BE2C (cell line): ENCODE measurements at regions not wholly inside any gene's neighbourhood (a gene's known extent, or its start where the extent isn't known, plus 50 kb on each side); places are given as distances from the start of the nearest gene placed in this dataset.
A peak's percentile ranks its signal among the peaks of the same experiment; 100 is the strongest.

Source experiments
- DNase-seq: peaks from one replicate; pipeline ENCODE4 v3.0.0-alpha.2; 2020
- H3K27me3 ChIP-seq: fragments of 250-450 bp; sonication (Bioruptor Pico); 2 replicates; pipeline ENCODE4 v1.5.1; 2020; ENCODE audit warnings: mild to moderate bottlenecking
- H3K36me3 ChIP-seq: fragments of 250-450 bp; sonication (Bioruptor Pico); 2 replicates; pipeline ENCODE4 v1.5.1; 2020; ENCODE audit warnings: mild to moderate bottlenecking
- H3K4me1 ChIP-seq: fragments of 250-450 bp; sonication (Bioruptor Pico); 2 replicates; pipeline ENCODE4 v1.5.1; 2020
- H3K4me3 ChIP-seq: 2 replicates; pipeline ENCODE4 v1.5.1; 2011; ENCODE audit warnings: low read depth, low read length
- H3K9me3 ChIP-seq: fragments of 250-450 bp; sonication (Bioruptor Pico); 2 replicates; pipeline ENCODE4 v1.5.1; 2020
- TF ChIP-seq, protein P1 (sequence below): IDR thresholded peaks from 2 replicates; pipeline ENCODE4 v1.5.1; 2012; ENCODE audit warnings: mild to moderate bottlenecking, low read depth, low read length

GRCh38 chr6:122859676-122860075 is 70.6 kb downstream of the SMPDL3A start:
- no peaks in the 10 kb centered on the region for H3K4me1 ChIP-seq
- no peaks in the 10 kb centered on the region for H3K36me3 ChIP-seq
- H3K27me3 ChIP-seq = no peaks in the 10 kb centered on the region
- TF ChIP-seq, protein P1, sequence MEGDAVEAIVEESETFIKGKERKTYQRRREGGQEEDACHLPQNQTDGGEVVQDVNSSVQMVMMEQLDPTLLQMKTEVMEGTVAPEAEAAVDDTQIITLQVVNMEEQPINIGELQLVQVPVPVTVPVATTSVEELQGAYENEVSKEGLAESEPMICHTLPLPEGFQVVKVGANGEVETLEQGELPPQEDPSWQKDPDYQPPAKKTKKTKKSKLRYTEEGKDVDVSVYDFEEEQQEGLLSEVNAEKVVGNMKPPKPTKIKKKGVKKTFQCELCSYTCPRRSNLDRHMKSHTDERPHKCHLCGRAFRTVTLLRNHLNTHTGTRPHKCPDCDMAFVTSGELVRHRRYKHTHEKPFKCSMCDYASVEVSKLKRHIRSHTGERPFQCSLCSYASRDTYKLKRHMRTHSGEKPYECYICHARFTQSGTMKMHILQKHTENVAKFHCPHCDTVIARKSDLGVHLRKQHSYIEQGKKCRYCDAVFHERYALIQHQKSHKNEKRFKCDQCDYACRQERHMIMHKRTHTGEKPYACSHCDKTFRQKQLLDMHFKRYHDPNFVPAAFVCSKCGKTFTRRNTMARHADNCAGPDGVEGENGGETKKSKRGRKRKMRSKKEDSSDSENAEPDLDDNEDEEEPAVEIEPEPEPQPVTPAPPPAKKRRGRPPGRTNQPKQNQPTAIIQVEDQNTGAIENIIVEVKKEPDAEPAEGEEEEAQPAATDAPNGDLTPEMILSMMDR = no peak
- DNase-seq = no peak
- no peak overlapping the region for H3K4me3 ChIP-seq
- no peaks in the 10 kb centered on the region for H3K9me3 ChIP-seq

DNA sequence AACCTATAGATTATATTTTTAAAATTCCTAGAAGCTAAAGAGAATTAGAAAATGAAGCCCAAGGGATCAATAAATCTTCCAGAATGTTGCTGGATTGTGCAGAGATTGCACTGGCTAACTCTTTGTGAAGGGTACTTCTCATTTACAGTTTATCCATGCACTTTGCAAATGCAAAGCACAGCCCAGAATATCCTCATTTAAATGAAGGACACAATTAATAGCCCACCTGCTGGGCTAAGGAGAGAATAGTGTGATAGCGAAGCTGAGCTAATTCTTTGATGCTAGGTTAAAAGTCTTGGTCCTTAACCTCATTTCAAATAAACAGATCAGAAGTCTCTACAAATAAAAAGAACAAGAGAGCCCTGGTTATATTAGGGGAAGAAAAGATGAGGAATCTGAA is 72.5 kb downstream of the SMPDL3A start:
- DNase-seq = no peak
- Histone ChIP-seq H3K9me3 (no peaks in the 10 kb centered on the region), H3K4me3 (no peak overlapping the region), H3K4me1 (no peaks in the 10 kb centered on the region), H3K36me3 (no peaks in the 10 kb centered on the region), H3K27me3 (no peaks in the 10 kb centered on the region)
- TF ChIP-seq, protein P1 = no peak

DNA sequence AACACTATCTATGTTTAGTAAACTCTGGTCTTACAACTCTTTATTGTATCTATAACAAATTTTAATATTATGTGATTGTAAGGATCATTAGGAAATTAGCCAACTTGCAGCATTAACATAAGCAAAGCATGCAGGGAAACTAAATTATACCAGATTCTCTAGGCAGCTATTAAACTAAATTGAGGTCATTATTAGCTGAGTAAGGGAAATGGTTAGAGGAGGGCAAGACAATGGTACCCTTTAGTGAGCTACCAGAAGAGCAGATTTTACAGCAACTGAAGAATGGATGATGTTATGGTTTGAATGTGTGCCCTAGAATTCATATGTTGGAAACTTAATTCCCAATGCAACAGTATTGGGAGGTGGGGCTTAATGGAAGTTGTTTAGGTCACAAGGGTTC is 79.1 kb downstream of the SMPDL3A start:
- TF ChIP-seq, protein P1 = no peak
- no peak for DNase-seq
- no peaks in the 10 kb centered on the region for H3K9me3 ChIP-seq
- no peaks in the 10 kb centered on the region for H3K36me3 ChIP-seq
- H3K27me3 ChIP-seq = no peaks in the 10 kb centered on the region
- H3K4me1 ChIP-seq = no peaks in the 10 kb centered on the region
- no peak overlapping the region for H3K4me3 ChIP-seq

- Histone ChIP-seq H3K36me3 (no peaks in the 10 kb centered on the region), H3K4me1 (no peaks in the 10 kb centered on the region), H3K9me3 (no peaks in the 10 kb centered on the region), H3K4me3 (no peak overlapping the region), H3K27me3 (no peaks in the 10 kb centered on the region)
- TF ChIP-seq, protein P1 = peak; percentile 46
- peak; percentile 19 for DNase-seq
These were observed 80.5 kb downstream of the SMPDL3A start for GRCh38 chr6:122869437-122870024.

- no peaks in the 10 kb centered on the region for H3K9me3 ChIP-seq
These were observed 82.0 kb downstream of the SMPDL3A start for GRCh38 chr6:122871079-122871478.

GRCh38 chr6:122872311-122872710 is 83.3 kb downstream of the SMPDL3A start:
- DNase-seq = no peak
- Histone ChIP-seq H3K9me3 (no peaks in the 10 kb centered on the region), H3K4me3 (no peak overlapping the region), H3K36me3 (no peaks in the 10 kb centered on the region), H3K4me1 (no peaks in the 10 kb centered on the region), H3K27me3 (no peaks in the 10 kb centered on the region)
- TF ChIP-seq, protein P1 = no peak

More at GRCh38 chr6:122871079-122871478, 82.0 kb downstream of the SMPDL3A start:
- no peak for DNase-seq
- Histone ChIP-seq H3K4me1 (no peaks in the 10 kb centered on the region), H3K36me3 (no peaks in the 10 kb centered on the region), H3K27me3 (no peaks in the 10 kb centered on the region), H3K4me3 (no peak overlapping the region)
- TF ChIP-seq, protein P1 = no peak
